IMR-90 (cell line): ENCODE measurements at regions not wholly inside any gene's neighbourhood (a gene's known extent, or its start where the extent isn't known, plus 50 kb on each side); places are given as distances from the start of the nearest gene placed in this dataset.

Source experiments
- ATAC-seq: fragments of 200-7000 bp; cut with Tn5 transposase; 2 replicates; pipeline ENCODE4 v1.9.1; 2020; ENCODE audit warnings: low read depth, mild to moderate bottlenecking, moderate library complexity
- BruUV-seq: library from RNA; stranded (reverse); fragments of 400-500 nt; replicated peaks from 2 replicates; lab custom pipeline; 2021; lab: Mats Ljungman, UMichigan
- CTCF ChIA-PET: fragments of 300-600 bp; formaldehyde crosslinking; extraction: SDS; loops from one replicate; lab custom pipeline; 2021; ENCODE audit warnings: antibody characterized with exemption; lab: Yijun Ruan, JAX
- POLR2A ChIA-PET: fragments of 300-600 bp; sonication (Branson Sonifier 250); formaldehyde crosslinking; loops from one replicate; lab custom pipeline; 2022; ENCODE audit warnings: antibody characterized with exemption; ENCODE audit not compliant: unreplicated experiment; lab: Charles Lee
- DNase-seq: peaks from one replicate; pipeline ENCODE4 v3.0.0; 2013
- H2AFZ ChIP-seq: replicated peaks from 2 replicates; pipeline ENCODE3; 2013; ENCODE audit warnings: low read length, mild to moderate bottlenecking; ENCODE audit not compliant: poor library complexity
- H2AK5ac ChIP-seq: 2 replicates; pipeline ENCODE4 v1.6.1; 2013; ENCODE audit warnings: low read depth, low read length, inconsistent platforms
- H2AK9ac ChIP-seq: replicated peaks from 2 replicates; pipeline ENCODE3; 2013; ENCODE audit warnings: mild to moderate bottlenecking, low read depth, low read length, moderate library complexity; ENCODE audit not compliant: poor library complexity
- H2BK120ac ChIP-seq: 2 replicates; pipeline ENCODE4 v1.6.1; 2013; ENCODE audit warnings: low read depth, low read length, inconsistent platforms
- H2BK15ac ChIP-seq: 3 replicates; pipeline ENCODE4 v1.6.1; 2013; ENCODE audit warnings: low read depth, low read length, inconsistent platforms
- H2BK20ac ChIP-seq: 2 replicates; pipeline ENCODE4 v1.6.1; 2013; ENCODE audit warnings: low read depth, mild to moderate bottlenecking, inconsistent platforms, low read length, moderate library complexity
- H2BK5ac ChIP-seq: 2 replicates; pipeline ENCODE4 v1.6.1; 2013; ENCODE audit warnings: mild to moderate bottlenecking, low read depth, low read length, inconsistent platforms; ENCODE audit not compliant: poor library complexity, severe bottlenecking
- H3K14ac ChIP-seq: replicated peaks from 2 replicates; pipeline ENCODE4 v1.6.1; 2013; ENCODE audit warnings: low read depth, low read length, inconsistent platforms
- H3K18ac ChIP-seq: 2 replicates; pipeline ENCODE4 v1.6.1; 2013; ENCODE audit warnings: low read depth, low read length, control low read depth
- H3K23ac ChIP-seq: 2 replicates; pipeline ENCODE4 v1.6.1; 2013; ENCODE audit warnings: low read depth, low read length, inconsistent platforms
- H3K27ac ChIP-seq: 2 replicates; pipeline ENCODE4 v1.5.1; 2013; ENCODE audit warnings: mild to moderate bottlenecking, control low read depth, low read length; ENCODE audit not compliant: insufficient read depth
- H3K27me3 ChIP-seq: 2 replicates; pipeline ENCODE4 v1.6.1; 2013; ENCODE audit warnings: low read length; ENCODE audit not compliant: control insufficient read depth, insufficient read depth
- H3K36me3 ChIP-seq: 2 replicates; pipeline ENCODE4 v1.6.1; 2013; ENCODE audit warnings: low read length, mixed read lengths; ENCODE audit not compliant: control insufficient read depth, insufficient read depth
- H3K4ac ChIP-seq: 2 replicates; pipeline ENCODE4 v1.6.1; 2013; ENCODE audit warnings: low read depth, low read length, inconsistent platforms
- H3K4me1 ChIP-seq: 2 replicates; pipeline ENCODE4 v1.6.1; 2013; ENCODE audit warnings: low read length, mixed read lengths; ENCODE audit not compliant: control insufficient read depth, insufficient read depth
- H3K4me2 ChIP-seq: 2 replicates; pipeline ENCODE4 v1.6.1; 2013; ENCODE audit warnings: low read depth, mild to moderate bottlenecking, control low read depth, low read length, moderate library complexity
- H3K4me3 ChIP-seq: 2 replicates; pipeline ENCODE4 v1.5.1; 2013; ENCODE audit warnings: low read depth, mild to moderate bottlenecking, control low read depth, low read length, moderate library complexity; ENCODE audit not compliant: insufficient read depth
- H3K56ac ChIP-seq: 2 replicates; pipeline ENCODE4 v1.6.1; 2013; ENCODE audit warnings: low read length, inconsistent platforms; ENCODE audit not compliant: insufficient read depth; ENCODE audit errors: extremely low read depth
- H3K79me1 ChIP-seq, 2 experiments: 2 replicates each; pipeline ENCODE4 v1.6.1; 2013; ENCODE audit warnings: low read length in 2 of 2, inconsistent platforms in 1 of 2, low read depth in 1 of 2
- H3K9ac ChIP-seq: 2 replicates; pipeline ENCODE4 v1.6.1; 2013; ENCODE audit warnings: low read depth, low read length, control low read depth
- H3K9me1 ChIP-seq: 2 replicates; pipeline ENCODE4 v1.6.1; 2013; ENCODE audit warnings: low read length, inconsistent platforms; ENCODE audit not compliant: insufficient read depth
- H3K9me3 ChIP-seq: 2 replicates; pipeline ENCODE4 v1.6.1; 2013; ENCODE audit warnings: low read length; ENCODE audit not compliant: control insufficient read depth, insufficient read depth
- H4K20me1 ChIP-seq: 2 replicates; pipeline ENCODE4 v1.6.1; 2013; ENCODE audit warnings: low read length, inconsistent platforms; ENCODE audit not compliant: insufficient read depth
- H4K5ac ChIP-seq: 2 replicates; pipeline ENCODE4 v1.6.1; 2013; ENCODE audit warnings: mild to moderate bottlenecking, low read depth, low read length, control low read depth
- H4K8ac ChIP-seq, 2 experiments: 2 replicates each; pipeline ENCODE4 v1.6.1; 2013; ENCODE audit warnings: low read depth in 2 of 2, low read length in 2 of 2, control low read depth in 1 of 2, inconsistent platforms in 1 of 2
- H4K91ac ChIP-seq: 2 replicates; pipeline ENCODE4 v1.6.1; 2013; ENCODE audit warnings: low read depth, low read length, inconsistent platforms; ENCODE audit not compliant: insufficient read depth
- CTCF ChIP-seq: conservative IDR thresholded peaks from 2 replicates; pipeline ENCODE4 v1.5.1; 2012; ENCODE audit warnings: mild to moderate bottlenecking, low read depth, low read length, improper control_type of control experiment
- FOS ChIP-seq: fragments of 150-350 bp; IDR thresholded peaks from 2 replicates; pipeline ENCODE4 v1.6.1; 2016; ENCODE audit warnings: low read depth, low read length
- MAZ ChIP-seq: IDR thresholded peaks from 2 replicates; pipeline ENCODE4 v1.6.1; 2012; ENCODE audit warnings: low read depth, mild to moderate bottlenecking, low read length, improper control_type of control experiment, moderate library complexity, borderline replicate concordance
- MXI1 ChIP-seq: IDR thresholded peaks from 2 replicates; pipeline ENCODE4 v1.6.1; 2012; ENCODE audit warnings: low read depth, mild to moderate bottlenecking, low read length, moderate library complexity, borderline replicate concordance
- NFE2L2 ChIP-seq: fragments of 150-350 bp; IDR thresholded peaks from 2 replicates; pipeline ENCODE4 v1.6.1; 2016; ENCODE audit warnings: low read depth, mild to moderate bottlenecking, low read length
- WGBS, 2 experiments: methylation state at CpG; one replicate each; pipeline versions ENCODE4 v1.1.5 to v1.1.7; 2013; ENCODE audit warnings: missing lambda C conversion rate in 2 of 2; ENCODE audit not compliant: insufficient read length in 1 of 2; ENCODE audit errors: extremely low coverage in 2 of 2; 5-methylcytosine and 5-hydroxymethylcytosine counted together
- dilution Hi-C: fragments of 300-500 bp; cut with HindIII; formaldehyde crosslinking; loops from one replicate; pipeline ENCODE4 v1.14.3; 2018; ENCODE audit warnings: low sequenced_read_pairs; ENCODE audit not compliant: unreplicated experiment
- in situ Hi-C: fragments of 300-500 bp; cut with MboI; formaldehyde crosslinking; loops from 3 replicates; pipeline ENCODE4 v1.14.3; 2019; ENCODE audit warnings: low sequenced_read_pairs, inconsistent platforms, mixed read lengths
- intact Hi-C: fragments of 100-400 bp; cut with micrococcal nuclease; formaldehyde crosslinking; loops from 2 replicates; pipeline ENCODE4 v1.10.0; 2022

- BruUV-seq: no TSS peak
Measured at GRCh38 chr14:52166822-52167221, 98.0 kb upstream of the NID2 start.

More at GRCh38 chr14:52166822-52167221, 98.0 kb upstream of the NID2 start:
- intact Hi-C loops (no loop called here), dilution Hi-C loops (no loop called here), in situ Hi-C loops (no loop called here)
- no peaks in the 10 kb centered on the region for H3K79me1 ChIP-seq
- ATAC-seq: no peak
- H2BK5ac ChIP-seq: no peak overlapping the region
- H3K56ac ChIP-seq: no peak overlapping the region
- ChIA-PET CTCF (no interaction called here), POLR2A (no interaction called here)
- no peak overlapping the region for H2BK15ac ChIP-seq
- no peak overlapping the region for H2AK9ac ChIP-seq
- TF ChIP-seq NFE2L2 (no peak), FOS (no peak), CTCF (no peak), MXI1 (no peak), MAZ (no peak)
- no peaks in the 10 kb centered on the region for H3K4me1 ChIP-seq
- H3K18ac ChIP-seq: no peak overlapping the region
- H3K9ac ChIP-seq: no peak overlapping the region
- H2BK20ac ChIP-seq: no peak overlapping the region
- no peak overlapping the region for H4K8ac ChIP-seq
- H2BK120ac ChIP-seq: no peak overlapping the region
- no peaks in the 10 kb centered on the region for H3K9me1 ChIP-seq
- H3K36me3 ChIP-seq: no peaks in the 10 kb centered on the region
- WGBS, 2 experiments: 61% methylated on average over 8 of the region's 11 CpGs; no CpG with 5 or more reads in 1 of the 2 experiments
- no peak overlapping the region for H2AFZ ChIP-seq
- H3K9me3 ChIP-seq: peaks cover 7% of the 10 kb centered on the region
- H3K27ac ChIP-seq: no peak overlapping the region
- H3K23ac ChIP-seq: no peak overlapping the region
- H3K4me2 ChIP-seq: no peak overlapping the region
- H4K5ac ChIP-seq: no peak overlapping the region
- no peak overlapping the region for H3K14ac ChIP-seq
- H3K27me3 ChIP-seq: no peaks in the 10 kb centered on the region
- no peak overlapping the region for H3K4me3 ChIP-seq
- no peak overlapping the region for H3K4ac ChIP-seq
- no peaks in the 10 kb centered on the region for H4K20me1 ChIP-seq
- no peak overlapping the region for H4K91ac ChIP-seq
- no peak for DNase-seq
- no peak overlapping the region for H2AK5ac ChIP-seq
